KMS-11 (cell line): ENCODE measurements at regions not wholly inside any gene's neighbourhood (a gene's known extent, or its start where the extent isn't known, plus 50 kb on each side); places are given as distances from the start of the nearest gene placed in this dataset.

Source experiments
- H2AFZ ChIP-seq: fragments of 200-600 bp; sonication (generic); 2 replicates; pipeline ENCODE4 v1.6.1; 2016; ENCODE audit warnings: antibody characterized with exemption, mixed run types, low read depth
- H3K27ac ChIP-seq: fragments of 200-600 bp; sonication (generic); 2 replicates; pipeline ENCODE4 v1.6.1; 2016; ENCODE audit warnings: mild to moderate bottlenecking, mixed run types
- H3K27me3 ChIP-seq: fragments of 200-600 bp; sonication (generic); 2 replicates; pipeline ENCODE4 v1.6.1; 2017; ENCODE audit warnings: mild to moderate bottlenecking, low read depth, mixed run types, moderate library complexity; ENCODE audit not compliant: insufficient read depth
- H3K36me3 ChIP-seq: fragments of 200-600 bp; sonication (generic); 2 replicates; pipeline ENCODE4 v1.6.1; 2017; ENCODE audit warnings: mild to moderate bottlenecking, mixed run types; ENCODE audit not compliant: insufficient read depth
- H3K4me1 ChIP-seq: fragments of 200-600 bp; sonication (generic); 2 replicates; pipeline ENCODE4 v1.6.1; 2016; ENCODE audit warnings: mild to moderate bottlenecking, low read depth, mixed run types; ENCODE audit not compliant: poor library complexity, severe bottlenecking
- H3K4me2 ChIP-seq: fragments of 200-600 bp; sonication (generic); 2 replicates; pipeline ENCODE4 v1.7.0; 2016; ENCODE audit warnings: mild to moderate bottlenecking, mixed run types
- H3K4me3 ChIP-seq: fragments of 200-600 bp; sonication (generic); IDR thresholded peaks from 2 replicates; pipeline ENCODE4 v1.6.1; 2017; ENCODE audit warnings: low read depth, low read length, mixed read lengths; ENCODE audit not compliant: insufficient read depth
- H3K79me2 ChIP-seq: fragments of 200-600 bp; sonication (generic); 2 replicates; pipeline ENCODE4 v1.6.1; 2016; ENCODE audit warnings: low read depth, mixed run types; ENCODE audit not compliant: insufficient read depth
- H3K9ac ChIP-seq: fragments of 200-600 bp; sonication (generic); 2 replicates; pipeline ENCODE4 v1.6.1; 2016; ENCODE audit warnings: mild to moderate bottlenecking, mixed run types
- H4K20me1 ChIP-seq: fragments of 200-600 bp; sonication (generic); 2 replicates; pipeline ENCODE4 v1.6.1; 2016; ENCODE audit warnings: mild to moderate bottlenecking, mixed run types; ENCODE audit not compliant: insufficient read depth
- TF ChIP-seq, protein P1 (sequence below): fragments of 200-600 bp; sonication (generic); conservative IDR thresholded peaks from 2 replicates; pipeline ENCODE4 v1.6.1; 2017; ENCODE audit warnings: low read depth, mild to moderate bottlenecking, antibody characterized with exemption, low read length, moderate library complexity, mixed read lengths

- Histone ChIP-seq H3K9ac (no peak overlapping the region), H3K27me3 (no peaks in the 10 kb centered on the region), H2AFZ (no peak overlapping the region), H4K20me1 (no peaks in the 10 kb centered on the region), H3K79me2 (no peaks in the 10 kb centered on the region), H3K4me3 (no peak overlapping the region), H3K4me1 (peaks cover 15% of the 10 kb centered on the region), H3K36me3 (no peaks in the 10 kb centered on the region), H3K4me2 (peak overlapping the region; percentile 31; the same call in 1 of the 2 replicates), H3K27ac (no peak overlapping the region)
- TF ChIP-seq, protein P1, sequence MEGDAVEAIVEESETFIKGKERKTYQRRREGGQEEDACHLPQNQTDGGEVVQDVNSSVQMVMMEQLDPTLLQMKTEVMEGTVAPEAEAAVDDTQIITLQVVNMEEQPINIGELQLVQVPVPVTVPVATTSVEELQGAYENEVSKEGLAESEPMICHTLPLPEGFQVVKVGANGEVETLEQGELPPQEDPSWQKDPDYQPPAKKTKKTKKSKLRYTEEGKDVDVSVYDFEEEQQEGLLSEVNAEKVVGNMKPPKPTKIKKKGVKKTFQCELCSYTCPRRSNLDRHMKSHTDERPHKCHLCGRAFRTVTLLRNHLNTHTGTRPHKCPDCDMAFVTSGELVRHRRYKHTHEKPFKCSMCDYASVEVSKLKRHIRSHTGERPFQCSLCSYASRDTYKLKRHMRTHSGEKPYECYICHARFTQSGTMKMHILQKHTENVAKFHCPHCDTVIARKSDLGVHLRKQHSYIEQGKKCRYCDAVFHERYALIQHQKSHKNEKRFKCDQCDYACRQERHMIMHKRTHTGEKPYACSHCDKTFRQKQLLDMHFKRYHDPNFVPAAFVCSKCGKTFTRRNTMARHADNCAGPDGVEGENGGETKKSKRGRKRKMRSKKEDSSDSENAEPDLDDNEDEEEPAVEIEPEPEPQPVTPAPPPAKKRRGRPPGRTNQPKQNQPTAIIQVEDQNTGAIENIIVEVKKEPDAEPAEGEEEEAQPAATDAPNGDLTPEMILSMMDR: no peak
Measured at GRCh38 chr5:68465934-68466551, 250.5 kb downstream of the PIK3R1 start.

DNA sequence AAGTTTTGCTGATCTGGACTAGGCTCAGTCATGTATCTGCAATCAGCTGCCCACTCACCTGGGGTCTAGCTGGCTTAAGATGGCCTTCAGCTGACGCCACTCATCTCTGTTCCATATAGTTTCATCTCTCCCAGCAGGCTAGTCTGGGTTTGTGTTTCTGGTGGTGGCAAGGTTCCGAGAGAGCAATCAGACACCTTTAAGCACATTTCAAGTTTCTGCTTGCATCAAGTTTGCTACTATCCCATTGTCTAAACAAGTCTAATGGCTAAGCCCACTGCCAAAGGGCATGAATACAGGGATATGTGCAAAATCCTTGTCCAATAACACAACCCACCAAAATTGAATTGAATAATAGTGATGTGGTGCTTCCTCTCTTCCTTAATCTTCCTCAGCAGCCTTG is 251.7 kb downstream of the PIK3R1 start:
- no peaks in the 10 kb centered on the region for H3K36me3 ChIP-seq
- no peak overlapping the region for H2AFZ ChIP-seq
- H4K20me1 ChIP-seq: no peaks in the 10 kb centered on the region
- no peaks in the 10 kb centered on the region for H3K27me3 ChIP-seq
- no peak overlapping the region for H3K9ac ChIP-seq
- no peak overlapping the region for H3K27ac ChIP-seq
- H3K4me1 ChIP-seq: peaks cover 15% of the 10 kb centered on the region
- TF ChIP-seq, protein P1: no peak
- H3K79me2 ChIP-seq: no peaks in the 10 kb centered on the region
- no peak overlapping the region for H3K4me2 ChIP-seq
- no peak overlapping the region for H3K4me3 ChIP-seq

- Histone ChIP-seq H3K36me3 (no peaks in the 10 kb centered on the region), H3K9ac (no peak overlapping the region), H4K20me1 (no peaks in the 10 kb centered on the region), H3K4me2 (no peak overlapping the region), H2AFZ (no peak overlapping the region), H3K4me1 (peaks cover 15% of the 10 kb centered on the region), H3K27me3 (no peaks in the 10 kb centered on the region), H3K4me3 (no peak overlapping the region), H3K27ac (no peak overlapping the region), H3K79me2 (no peaks in the 10 kb centered on the region)
- TF ChIP-seq, protein P1: no peak
Measured at GRCh38 chr5:68467794-68468193, 252.2 kb downstream of the PIK3R1 start.

DNA sequence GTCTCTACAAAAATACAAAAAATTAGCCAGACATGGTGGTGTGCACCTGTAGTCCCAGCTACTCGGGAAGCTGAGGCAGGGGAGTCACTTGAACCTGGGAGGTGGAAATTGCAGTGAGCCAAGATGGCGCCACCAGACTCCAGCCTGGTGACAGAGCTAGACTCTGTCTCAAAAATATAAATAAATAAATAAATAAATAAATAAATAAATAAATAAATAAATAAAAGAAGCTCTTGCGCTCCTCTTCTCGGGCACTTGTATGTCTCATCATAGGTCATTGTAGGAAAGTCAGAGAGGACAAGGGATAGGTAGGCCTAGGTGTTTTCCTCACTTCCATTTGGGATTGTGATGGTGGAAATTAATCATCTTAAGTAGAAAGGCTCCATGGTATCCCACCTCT is 252.8 kb downstream of the PIK3R1 start:
- Histone ChIP-seq H3K4me2 (no peak overlapping the region), H3K4me1 (peaks cover 15% of the 10 kb centered on the region), H4K20me1 (no peaks in the 10 kb centered on the region), H3K4me3 (no peak overlapping the region), H3K27ac (no peak overlapping the region), H3K27me3 (no peaks in the 10 kb centered on the region), H3K9ac (no peak overlapping the region), H2AFZ (no peak overlapping the region), H3K79me2 (no peaks in the 10 kb centered on the region), H3K36me3 (no peaks in the 10 kb centered on the region)
- TF ChIP-seq, protein P1: no peak
